Transverse colon (tissue), 4 donors: ENCODE measurements at regions not wholly inside any gene's neighbourhood (a gene's known extent, or its start where the extent isn't known, plus 50 kb on each side); places are given as distances from the start of the nearest gene placed in this dataset.

Experiments used
- DNase-seq: peaks from one replicate; pipeline ENCODE4 v3.0.0-alpha.2; 2019
- H3K27ac ChIP-seq, 4 donors: fragments of 200-600 bp; sonication (generic); 2 replicates each; pipeline ENCODE4 v1.5.1; 2016 to 2018; ENCODE audit warnings: inconsistent platforms in 4 of 4
- H3K27me3 ChIP-seq: fragments of 200-600 bp; sonication (generic); 2 replicates; pipeline ENCODE4 v1.5.1; 2017; ENCODE audit warnings: inconsistent platforms
- H3K36me3 ChIP-seq, 4 donors: fragments of 200-600 bp; sonication (generic); 2 replicates each; pipeline ENCODE4 v1.5.1; 2017 to 2019; ENCODE audit warnings: inconsistent platforms in 4 of 4
- H3K4me1 ChIP-seq, 4 donors: fragments of 200-600 bp; sonication (generic); 2 replicates each; pipeline ENCODE4 v1.5.1; 2017 to 2020; ENCODE audit warnings: inconsistent platforms in 4 of 4
- H3K4me3 ChIP-seq, 4 donors: fragments of 200-600 bp; sonication (generic); 1 replicate in 1 of 4; 2 replicates in 3 of 4; pipeline versions ENCODE4 v1.5.1 to v1.6.1; 2017 to 2019; ENCODE audit warnings: inconsistent platforms in 4 of 4
- H3K9me3 ChIP-seq, 2 donors: fragments of 200-600 bp; sonication (generic); 2 replicates each; pipeline ENCODE4 v1.5.1; 2017 to 2019; ENCODE audit warnings: inconsistent platforms in 2 of 2
- EP300 ChIP-seq: sonication (generic); formaldehyde crosslinking; IDR thresholded peaks from one replicate; pipeline ENCODE4 v1.6.1; 2017; ENCODE audit warnings: antibody characterized with exemption, low read depth
- POLR2A ChIP-seq: fragments of 450-650 bp; IDR thresholded peaks from one replicate; pipeline ENCODE4 v1.6.1; 2016; ENCODE audit warnings: antibody characterized with exemption, mild to moderate bottlenecking, moderate library complexity
- POLR2AphosphoS5 ChIP-seq, 3 donors: sonication (generic); formaldehyde crosslinking; IDR thresholded peaks; one replicate each; pipeline ENCODE4 v1.6.1; 2016; ENCODE audit warnings: antibody characterized with exemption in 3 of 3
- WGBS, 2 donors: methylation state at CpG; one replicate each; pipeline ENCODE4 v1.1.5; 2018; ENCODE audit warnings: low coverage in 1 of 2; 5-methylcytosine and 5-hydroxymethylcytosine counted together
- in situ Hi-C, 4 donors: fragments of 200-750 bp; cut with MboI; loops; one replicate each; pipeline versions ENCODE4 v1.15.0 to v1.15.1; 2017; ENCODE audit warnings: low sequenced_read_pairs in 3 of 4, low pct_ligation_motif_present in 1 of 4, low pct_unique_long_range_greater_than_20kb in 1 of 4
- intact Hi-C: fragments of 100-400 bp; cut with DNase I; formaldehyde crosslinking; loops from one replicate; pipeline ENCODE4 v1.15.1; 2023; ENCODE audit warnings: low total_unique reads
- TF ChIP-seq, protein P1 (sequence below), 5 experiments: fragments of 200-600 bp in 3 of 5; fragments of 450-650 bp in 2 of 5; sonication (generic) in 3 of 5; IDR thresholded peaks; 1 replicate in 2 of 5; 2 replicates in 3 of 5; pipeline ENCODE4 v1.5.1; 2016 to 2017; ENCODE audit warnings: antibody characterized with exemption in 5 of 5, inconsistent platforms in 3 of 5, mild to moderate bottlenecking in 2 of 5, moderate library complexity in 1 of 5

DNA sequence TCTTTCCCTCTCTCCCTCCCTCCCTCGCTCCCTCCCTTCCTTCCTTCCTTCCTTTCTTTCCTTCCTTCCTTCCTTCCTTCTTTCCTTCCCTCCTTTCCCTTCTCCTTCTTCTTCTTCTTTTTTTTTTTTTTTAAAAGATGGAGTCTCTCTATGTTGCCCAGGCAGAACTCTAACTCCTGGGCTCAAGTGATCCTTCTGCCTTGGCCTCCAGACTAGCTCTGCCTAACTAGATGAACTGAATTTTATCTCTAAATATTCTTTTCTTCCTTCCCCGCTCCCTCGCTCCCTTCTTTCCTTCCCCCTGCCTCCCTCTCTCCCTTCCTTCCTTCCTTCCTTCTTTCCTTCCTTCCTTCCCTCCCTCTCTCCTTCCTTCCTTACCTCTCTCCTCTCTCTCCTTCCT, 170.5 kb upstream of the LHX5 start:
- TF ChIP-seq, protein P1, sequence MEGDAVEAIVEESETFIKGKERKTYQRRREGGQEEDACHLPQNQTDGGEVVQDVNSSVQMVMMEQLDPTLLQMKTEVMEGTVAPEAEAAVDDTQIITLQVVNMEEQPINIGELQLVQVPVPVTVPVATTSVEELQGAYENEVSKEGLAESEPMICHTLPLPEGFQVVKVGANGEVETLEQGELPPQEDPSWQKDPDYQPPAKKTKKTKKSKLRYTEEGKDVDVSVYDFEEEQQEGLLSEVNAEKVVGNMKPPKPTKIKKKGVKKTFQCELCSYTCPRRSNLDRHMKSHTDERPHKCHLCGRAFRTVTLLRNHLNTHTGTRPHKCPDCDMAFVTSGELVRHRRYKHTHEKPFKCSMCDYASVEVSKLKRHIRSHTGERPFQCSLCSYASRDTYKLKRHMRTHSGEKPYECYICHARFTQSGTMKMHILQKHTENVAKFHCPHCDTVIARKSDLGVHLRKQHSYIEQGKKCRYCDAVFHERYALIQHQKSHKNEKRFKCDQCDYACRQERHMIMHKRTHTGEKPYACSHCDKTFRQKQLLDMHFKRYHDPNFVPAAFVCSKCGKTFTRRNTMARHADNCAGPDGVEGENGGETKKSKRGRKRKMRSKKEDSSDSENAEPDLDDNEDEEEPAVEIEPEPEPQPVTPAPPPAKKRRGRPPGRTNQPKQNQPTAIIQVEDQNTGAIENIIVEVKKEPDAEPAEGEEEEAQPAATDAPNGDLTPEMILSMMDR (IDR thresholded peaks at IDR 0.05): no peak
- TF ChIP-seq POLR2AphosphoS5 (IDR thresholded peaks at IDR 0.05) (no peak), POLR2A (no peak), EP300 (no peak)
- Histone ChIP-seq H3K4me3 (no peak overlapping the region), H3K4me1 (no peaks in the 10 kb centered on the region), H3K27me3 (peaks cover 69% of the 10 kb centered on the region), H3K36me3 (no peaks in the 10 kb centered on the region), H3K27ac (no peak overlapping the region), H3K9me3 (no peaks in the 10 kb centered on the region)
- no peak for DNase-seq
- intact Hi-C loops (no loop called here), in situ Hi-C loops (no loop called here)
- WGBS, 2 donors: 80 to 91% methylated on average over 2 to 3 of the region's 3 CpGs

DNA sequence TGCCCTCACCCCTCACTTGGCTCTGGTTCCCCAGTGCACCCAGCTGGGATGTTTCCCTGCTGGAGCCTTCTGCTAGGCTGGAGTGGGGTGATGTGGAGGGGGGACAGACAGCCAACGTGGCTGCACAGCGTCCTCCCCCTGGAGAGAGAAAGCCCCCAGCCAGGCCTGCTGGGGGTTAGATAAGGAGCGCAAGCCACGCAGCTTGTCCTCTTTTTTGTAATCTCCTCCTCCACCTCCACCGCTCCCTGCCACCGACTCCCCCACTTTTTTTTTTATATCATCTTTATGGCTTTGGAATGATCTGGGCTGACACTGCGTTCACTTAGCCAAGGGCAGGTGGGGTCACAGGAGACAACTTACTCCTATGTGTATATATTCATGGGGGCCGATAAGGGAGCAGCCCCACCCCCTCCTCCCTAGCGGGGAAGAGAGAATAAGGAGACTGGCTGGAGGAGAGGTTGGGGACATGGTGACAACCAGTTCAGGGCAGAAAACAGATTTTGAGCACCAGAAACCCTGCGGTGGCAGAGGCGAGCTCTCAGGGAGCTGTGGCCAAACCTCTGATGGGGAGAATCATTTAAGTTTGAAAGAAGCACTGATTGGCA, 169.9 kb upstream of the LHX5 start:
- DNase-seq: no peak
- Histone ChIP-seq H3K4me1 (no peaks in the 10 kb centered on the region), H3K9me3 (no peaks in the 10 kb centered on the region), H3K27ac (no peak overlapping the region), H3K36me3 (no peaks in the 10 kb centered on the region), H3K4me3 (no peak overlapping the region), H3K27me3 (peaks cover 74% of the 10 kb centered on the region)
- no peak for TF ChIP-seq POLR2AphosphoS5 (IDR thresholded peaks at IDR 0.05)
- TF ChIP-seq POLR2A: no peak
- TF ChIP-seq EP300: no peak
- TF ChIP-seq, protein P1 (IDR thresholded peaks at IDR 0.05): no peak
- intact Hi-C loops: no loop called here
- in situ Hi-C loops: no loop called here
- WGBS, 2 donors: 29% methylated on average over 10 to 11 of the region's 11 CpGs

GRCh38 chr12:113640837-113641236, 169.2 kb upstream of the LHX5 start:
- no peak overlapping the region for H3K27ac ChIP-seq
- in situ Hi-C loops: no loop called here
- TF ChIP-seq, protein P1 (IDR thresholded peaks at IDR 0.05): no peak
- TF ChIP-seq POLR2AphosphoS5 (IDR thresholded peaks at IDR 0.05) (no peak), POLR2A (no peak), EP300 (no peak)

DNA sequence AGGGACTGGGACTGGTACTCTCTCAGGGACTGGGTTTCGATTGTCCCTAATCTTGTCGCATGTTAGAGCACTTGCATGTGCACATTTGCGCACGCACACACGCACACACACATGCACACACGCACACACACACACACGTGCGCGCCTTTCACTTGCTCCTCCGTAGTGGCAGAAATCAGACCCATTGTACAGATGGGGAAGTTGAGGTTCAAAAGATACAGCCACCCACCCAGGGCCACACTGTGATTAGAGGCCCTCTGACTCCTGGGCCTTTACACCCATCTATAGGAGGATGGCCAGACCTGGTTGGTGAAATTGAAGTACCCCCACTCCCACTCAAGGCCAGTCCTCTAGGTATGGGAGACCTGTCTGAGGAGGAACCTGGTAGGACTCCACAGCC, 167.8 kb upstream of the LHX5 start:
- in situ Hi-C loops: no loop called here
- intact Hi-C loops: no loop called here
- no peak for DNase-seq

More at GRCh38 chr12:113640837-113641236, 169.2 kb upstream of the LHX5 start:
- DNase-seq: no peak
- 33 to 60% methylated on average over 3 to 5 of the region's 5 CpGs for WGBS, 2 donors
- H3K9me3 ChIP-seq: no peaks in the 10 kb centered on the region
- H3K4me3 ChIP-seq: no peak overlapping the region
- H3K4me1 ChIP-seq: no peaks in the 10 kb centered on the region
- intact Hi-C loops: no loop called here
- no peaks in the 10 kb centered on the region for H3K36me3 ChIP-seq
- H3K27me3 ChIP-seq: peaks cover 76% of the 10 kb centered on the region

More for the DNA sequence above, 167.8 kb upstream of the LHX5 start:
- Histone ChIP-seq H3K9me3 (no peaks in the 10 kb centered on the region), H3K4me1 (no peaks in the 10 kb centered on the region), H3K36me3 (no peaks in the 10 kb centered on the region), H3K4me3 (no peak overlapping the region), H3K27ac (no peak overlapping the region), H3K27me3 (peaks cover 74% of the 10 kb centered on the region)
- TF ChIP-seq EP300 (no peak), POLR2A (no peak), POLR2AphosphoS5 (IDR thresholded peaks at IDR 0.05) (no peak)
- TF ChIP-seq, protein P1 (IDR thresholded peaks at IDR 0.05): no peak
- 92% methylated on average over 10 of the region's 10 CpGs; no CpG with 5 or more reads in 1 of the 2 donors for WGBS, 2 donors
